Ishikawa (cell line): ENCODE measurements at regions not wholly inside any gene's neighbourhood (a gene's known extent, or its start where the extent isn't known, plus 50 kb on each side); places are given as distances from the start of the nearest gene placed in this dataset.

Experiments
- CEBPB ChIP-seq: IDR thresholded peaks from 2 replicates; pipeline ENCODE4 v1.6.1; 2012
- CREB1 ChIP-seq: IDR thresholded peaks from 2 replicates; pipeline ENCODE4 v1.6.1; 2012; ENCODE audit warnings: low read depth
- EGR1 ChIP-seq: IDR thresholded peaks from 2 replicates; pipeline ENCODE4 v1.6.1; 2012
- EP300 ChIP-seq: IDR thresholded peaks from 2 replicates; pipeline ENCODE4 v1.6.1; 2012; ENCODE audit warnings: borderline replicate concordance
- FOXM1 ChIP-seq: IDR thresholded peaks from 2 replicates; pipeline ENCODE4 v1.6.1; 2012; ENCODE audit warnings: low read depth, borderline replicate concordance
- NFIC ChIP-seq: IDR thresholded peaks from 2 replicates; pipeline ENCODE4 v1.6.1; 2012
- RAD21 ChIP-seq: IDR thresholded peaks from 2 replicates; pipeline ENCODE4 v1.6.1; 2012; ENCODE audit warnings: low read depth
- TAF1 ChIP-seq: IDR thresholded peaks from 2 replicates; pipeline ENCODE4 v1.6.1; 2012; ENCODE audit warnings: low read depth, mild to moderate bottlenecking
- TCF12 ChIP-seq: IDR thresholded peaks from 2 replicates; pipeline ENCODE4 v1.6.1; 2012; ENCODE audit warnings: low read depth
- TEAD4 ChIP-seq: IDR thresholded peaks from 2 replicates; pipeline ENCODE4 v1.6.1; 2012
- YY1 ChIP-seq: IDR thresholded peaks from 2 replicates; pipeline ENCODE4 v1.6.1; 2012; ENCODE audit warnings: low read depth
- ZBTB7A ChIP-seq: IDR thresholded peaks from 2 replicates; pipeline ENCODE4 v1.6.1; 2012; ENCODE audit warnings: low read depth
- TF ChIP-seq, protein P1 (sequence below): IDR thresholded peaks from 2 replicates; pipeline ENCODE4 v1.6.1; 2012; ENCODE audit warnings: low read depth, mild to moderate bottlenecking
- TF ChIP-seq, protein P2 (sequence below): IDR thresholded peaks from 2 replicates; pipeline ENCODE4 v1.6.1; 2012
- TF ChIP-seq, protein P3 (sequence below): IDR thresholded peaks from 2 replicates; pipeline ENCODE4 v1.6.1; 2012

DNA sequence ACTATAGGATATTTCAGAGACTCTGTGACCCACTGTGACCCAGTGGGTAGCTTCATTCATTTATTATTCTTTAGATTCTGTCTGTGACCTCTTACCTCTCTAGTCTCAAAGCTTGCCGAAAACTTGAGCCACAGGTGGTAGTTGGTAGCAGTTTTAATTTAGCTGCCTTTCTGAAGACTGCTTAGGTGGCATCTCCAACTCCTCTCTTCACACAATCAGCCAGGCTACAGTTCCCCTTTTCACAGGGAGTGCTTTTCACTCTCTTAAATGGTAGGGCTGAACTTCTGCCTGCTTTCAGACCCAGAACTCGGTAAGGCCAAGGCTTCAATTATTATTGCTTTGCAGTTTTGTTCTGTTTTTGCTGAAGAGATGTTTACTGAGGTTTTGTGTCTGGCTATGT lies 349.6 kb downstream of the ARL6IP6 start:
- no peak for TF ChIP-seq ZBTB7A
- TF ChIP-seq RAD21, result no peak
- TF ChIP-seq, protein P1, sequence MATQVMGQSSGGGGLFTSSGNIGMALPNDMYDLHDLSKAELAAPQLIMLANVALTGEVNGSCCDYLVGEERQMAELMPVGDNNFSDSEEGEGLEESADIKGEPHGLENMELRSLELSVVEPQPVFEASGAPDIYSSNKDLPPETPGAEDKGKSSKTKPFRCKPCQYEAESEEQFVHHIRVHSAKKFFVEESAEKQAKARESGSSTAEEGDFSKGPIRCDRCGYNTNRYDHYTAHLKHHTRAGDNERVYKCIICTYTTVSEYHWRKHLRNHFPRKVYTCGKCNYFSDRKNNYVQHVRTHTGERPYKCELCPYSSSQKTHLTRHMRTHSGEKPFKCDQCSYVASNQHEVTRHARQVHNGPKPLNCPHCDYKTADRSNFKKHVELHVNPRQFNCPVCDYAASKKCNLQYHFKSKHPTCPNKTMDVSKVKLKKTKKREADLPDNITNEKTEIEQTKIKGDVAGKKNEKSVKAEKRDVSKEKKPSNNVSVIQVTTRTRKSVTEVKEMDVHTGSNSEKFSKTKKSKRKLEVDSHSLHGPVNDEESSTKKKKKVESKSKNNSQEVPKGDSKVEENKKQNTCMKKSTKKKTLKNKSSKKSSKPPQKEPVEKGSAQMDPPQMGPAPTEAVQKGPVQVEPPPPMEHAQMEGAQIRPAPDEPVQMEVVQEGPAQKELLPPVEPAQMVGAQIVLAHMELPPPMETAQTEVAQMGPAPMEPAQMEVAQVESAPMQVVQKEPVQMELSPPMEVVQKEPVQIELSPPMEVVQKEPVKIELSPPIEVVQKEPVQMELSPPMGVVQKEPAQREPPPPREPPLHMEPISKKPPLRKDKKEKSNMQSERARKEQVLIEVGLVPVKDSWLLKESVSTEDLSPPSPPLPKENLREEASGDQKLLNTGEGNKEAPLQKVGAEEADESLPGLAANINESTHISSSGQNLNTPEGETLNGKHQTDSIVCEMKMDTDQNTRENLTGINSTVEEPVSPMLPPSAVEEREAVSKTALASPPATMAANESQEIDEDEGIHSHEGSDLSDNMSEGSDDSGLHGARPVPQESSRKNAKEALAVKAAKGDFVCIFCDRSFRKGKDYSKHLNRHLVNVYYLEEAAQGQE, result no peak
- TF ChIP-seq FOXM1, result no peak
- TF ChIP-seq, protein P2, sequence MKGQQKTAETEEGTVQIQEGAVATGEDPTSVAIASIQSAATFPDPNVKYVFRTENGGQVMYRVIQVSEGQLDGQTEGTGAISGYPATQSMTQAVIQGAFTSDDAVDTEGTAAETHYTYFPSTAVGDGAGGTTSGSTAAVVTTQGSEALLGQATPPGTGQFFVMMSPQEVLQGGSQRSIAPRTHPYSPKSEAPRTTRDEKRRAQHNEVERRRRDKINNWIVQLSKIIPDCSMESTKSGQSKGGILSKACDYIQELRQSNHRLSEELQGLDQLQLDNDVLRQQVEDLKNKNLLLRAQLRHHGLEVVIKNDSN, result no peak
- TF ChIP-seq NFIC, result no peak
- TF ChIP-seq TAF1, result no peak
- TF ChIP-seq CEBPB, result no peak
- TF ChIP-seq EGR1, result no peak
- TF ChIP-seq CREB1, result no peak
- TF ChIP-seq YY1, result no peak
- TF ChIP-seq TEAD4, result no peak
- TF ChIP-seq, protein P3, sequence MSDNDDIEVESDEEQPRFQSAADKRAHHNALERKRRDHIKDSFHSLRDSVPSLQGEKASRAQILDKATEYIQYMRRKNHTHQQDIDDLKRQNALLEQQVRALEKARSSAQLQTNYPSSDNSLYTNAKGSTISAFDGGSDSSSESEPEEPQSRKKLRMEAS, result no peak
- TF ChIP-seq EP300, result no peak
- no peak for TF ChIP-seq TCF12

DNA sequence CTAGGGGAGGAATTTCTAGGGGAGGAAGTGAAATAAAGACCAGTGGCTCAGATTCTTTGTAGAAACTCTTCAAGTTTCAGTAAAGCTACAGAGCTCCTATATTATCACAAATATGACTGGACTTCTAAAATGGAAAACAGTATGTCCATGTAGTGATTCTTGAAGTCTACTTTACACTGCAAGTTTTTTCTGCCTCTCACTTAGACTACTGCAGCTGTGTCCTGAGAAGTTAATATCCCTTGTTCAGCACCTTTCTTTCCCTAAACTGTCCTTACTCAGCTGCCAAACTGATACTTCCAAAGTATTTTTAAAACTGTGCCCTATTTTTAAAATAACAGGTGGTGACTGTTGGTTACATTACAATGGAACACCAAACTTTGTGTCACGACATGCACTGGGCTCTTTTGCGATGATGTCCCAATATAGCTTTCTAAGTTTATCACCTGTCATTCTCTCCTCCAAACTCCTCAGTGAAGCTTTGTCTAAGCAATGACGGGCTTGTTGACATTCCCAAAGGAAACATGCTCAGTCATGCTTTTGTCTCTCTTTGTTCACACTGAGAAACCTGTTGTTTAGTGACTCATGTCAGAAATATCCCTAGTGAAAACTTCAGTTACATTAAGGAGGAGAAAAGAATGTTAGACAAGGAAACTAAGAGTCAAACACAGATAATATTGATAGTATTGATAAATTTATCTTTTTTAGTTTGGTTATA lies 341.1 kb downstream of the ARL6IP6 start:
- peak; percentile 70; the same call in 1 of the 2 replicates for TF ChIP-seq TEAD4
- no peak for TF ChIP-seq CREB1

DNA sequence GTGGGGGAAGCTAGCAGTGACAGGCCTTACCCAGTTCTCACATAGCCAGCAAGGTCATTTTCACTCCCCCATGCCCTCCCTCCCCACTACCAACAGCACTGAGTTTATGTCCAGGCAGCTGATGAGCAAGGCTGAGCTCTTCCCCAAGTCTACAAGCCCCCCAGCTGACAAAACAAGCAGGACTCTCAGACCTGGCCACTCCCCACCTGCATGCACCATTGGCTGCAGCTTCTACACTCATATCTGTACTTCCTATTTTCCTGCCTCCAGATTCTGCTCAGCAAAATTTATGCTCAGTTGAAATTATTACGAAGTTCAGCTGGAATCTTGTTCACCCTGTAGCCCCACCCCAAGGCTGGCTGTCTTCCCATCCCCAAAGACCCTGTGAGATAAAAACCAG lies 339.3 kb downstream of the ARL6IP6 start:
- TF ChIP-seq EGR1, result no peak
- no peak for TF ChIP-seq YY1
- TF ChIP-seq TCF12, result no peak
- TF ChIP-seq, protein P1, result no peak
- TF ChIP-seq, protein P2, result no peak
- no peak for TF ChIP-seq TAF1

DNA sequence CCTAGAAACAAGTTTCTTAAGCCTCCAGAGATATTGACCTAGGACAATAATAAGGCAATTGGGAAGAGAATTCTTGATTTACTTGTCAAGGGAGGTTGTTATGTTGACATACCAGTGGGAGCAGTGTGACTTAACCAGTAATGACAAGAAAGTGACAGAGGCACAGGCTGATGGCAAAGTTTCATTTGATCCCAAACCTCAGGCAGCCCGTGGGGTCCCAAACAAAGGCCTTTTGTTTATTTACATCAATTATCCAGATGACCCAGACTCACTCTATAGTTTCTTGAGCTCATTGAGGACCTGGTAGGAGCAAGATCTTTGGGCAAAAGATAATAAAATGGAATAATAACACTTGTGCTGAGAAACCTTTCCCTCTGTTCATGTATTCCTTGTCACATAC lies 336.8 kb downstream of the ARL6IP6 start:
- TF ChIP-seq, protein P1, result no peak
- TF ChIP-seq TCF12, result no peak

DNA sequence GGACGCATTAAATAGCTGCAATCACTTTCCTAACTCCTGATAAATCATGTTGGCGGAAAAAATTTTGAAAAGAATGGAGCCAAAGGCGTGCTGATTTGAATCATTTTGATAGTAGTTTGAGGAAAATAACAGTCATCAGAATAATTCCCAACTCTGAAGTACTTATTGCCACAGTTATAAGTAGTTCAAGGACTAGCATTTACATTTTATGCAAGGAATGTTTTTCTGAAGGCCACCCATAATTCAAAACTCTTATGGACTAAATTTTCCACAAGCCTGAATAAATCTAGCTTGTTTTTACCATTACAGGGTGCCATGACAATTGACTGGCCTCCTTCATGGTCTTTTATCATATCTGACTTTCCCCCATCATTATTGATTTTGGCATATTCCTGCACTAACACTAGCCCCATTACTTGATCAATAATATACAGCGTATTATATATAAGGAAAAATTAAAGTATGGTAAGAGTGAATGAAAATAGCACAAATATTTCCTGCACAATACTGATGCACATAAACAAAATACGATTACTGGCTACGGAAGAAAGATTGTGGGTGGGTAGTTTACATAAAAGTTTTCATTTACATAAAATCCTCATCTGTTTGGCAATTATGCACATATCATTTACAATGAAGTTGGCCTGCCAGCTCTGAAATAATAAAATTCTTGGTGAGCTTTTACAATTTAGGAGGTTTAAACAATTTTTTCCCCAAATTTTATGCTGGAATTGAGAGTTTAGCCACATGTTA lies 334.6 kb downstream of the ARL6IP6 start:
- TF ChIP-seq RAD21 (no peak), TEAD4 (no peak), CREB1 (no peak), EGR1 (no peak), NFIC (no peak), YY1 (no peak), EP300 (no peak), TAF1 (no peak), TCF12 (no peak), CEBPB (no peak), FOXM1 (no peak), ZBTB7A (no peak)
- TF ChIP-seq, protein P3, result no peak
- TF ChIP-seq, protein P2, result no peak
- TF ChIP-seq, protein P1, result no peak
